GM10248 (cell line): ENCODE measurements at regions not wholly inside any gene's neighbourhood (a gene's known extent, or its start where the extent isn't known, plus 50 kb on each side); places are given as distances from the start of the nearest gene placed in this dataset.

ENCODE experiments used
- CTCF ChIA-PET: fragments of 300-600 bp; sonication (Branson Sonifier 250); formaldehyde crosslinking; extraction: SDS; loops from one replicate; lab custom pipeline; 2021; ENCODE audit warnings: antibody characterized with exemption; lab: Yijun Ruan, JAX
- POLR2A ChIA-PET: fragments of 350-650 bp; sonication (Branson Sonifier 250); formaldehyde crosslinking; extraction: SDS; loops from one replicate; lab custom pipeline; 2020; ENCODE audit warnings: antibody characterized with exemption; lab: Yijun Ruan, JAX
- DNase-seq: peaks from one replicate; pipeline ENCODE4 v3.0.0; 2012; ENCODE audit errors: extremely low spot score
- TF ChIP-seq, protein P1 (sequence below): IDR thresholded peaks from 2 replicates; pipeline ENCODE4 v1.5.1; 2012; ENCODE audit warnings: mild to moderate bottlenecking, low read depth; ENCODE audit errors: extremely low read depth, missing control alignments, control extremely low read depth

GRCh38 chr10:121291376-121291775 is 306.9 kb downstream of the FGFR2 start:
- ChIA-PET POLR2A (no interaction called here), CTCF (no interaction called here)
- TF ChIP-seq, protein P1, sequence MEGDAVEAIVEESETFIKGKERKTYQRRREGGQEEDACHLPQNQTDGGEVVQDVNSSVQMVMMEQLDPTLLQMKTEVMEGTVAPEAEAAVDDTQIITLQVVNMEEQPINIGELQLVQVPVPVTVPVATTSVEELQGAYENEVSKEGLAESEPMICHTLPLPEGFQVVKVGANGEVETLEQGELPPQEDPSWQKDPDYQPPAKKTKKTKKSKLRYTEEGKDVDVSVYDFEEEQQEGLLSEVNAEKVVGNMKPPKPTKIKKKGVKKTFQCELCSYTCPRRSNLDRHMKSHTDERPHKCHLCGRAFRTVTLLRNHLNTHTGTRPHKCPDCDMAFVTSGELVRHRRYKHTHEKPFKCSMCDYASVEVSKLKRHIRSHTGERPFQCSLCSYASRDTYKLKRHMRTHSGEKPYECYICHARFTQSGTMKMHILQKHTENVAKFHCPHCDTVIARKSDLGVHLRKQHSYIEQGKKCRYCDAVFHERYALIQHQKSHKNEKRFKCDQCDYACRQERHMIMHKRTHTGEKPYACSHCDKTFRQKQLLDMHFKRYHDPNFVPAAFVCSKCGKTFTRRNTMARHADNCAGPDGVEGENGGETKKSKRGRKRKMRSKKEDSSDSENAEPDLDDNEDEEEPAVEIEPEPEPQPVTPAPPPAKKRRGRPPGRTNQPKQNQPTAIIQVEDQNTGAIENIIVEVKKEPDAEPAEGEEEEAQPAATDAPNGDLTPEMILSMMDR = no peak
- DNase-seq = no peak

- ChIA-PET CTCF (no interaction called here), POLR2A (no interaction called here)
- TF ChIP-seq, protein P1 = no peak
- DNase-seq = no peak
These were observed 306.4 kb downstream of the FGFR2 start for GRCh38 chr10:121291823-121292222.

GRCh38 chr10:121292321-121292720 is 305.9 kb downstream of the FGFR2 start:
- DNase-seq = no peak
- POLR2A ChIA-PET = no interaction called here
- CTCF ChIA-PET = no interaction called here
- TF ChIP-seq, protein P1 = no peak

DNA sequence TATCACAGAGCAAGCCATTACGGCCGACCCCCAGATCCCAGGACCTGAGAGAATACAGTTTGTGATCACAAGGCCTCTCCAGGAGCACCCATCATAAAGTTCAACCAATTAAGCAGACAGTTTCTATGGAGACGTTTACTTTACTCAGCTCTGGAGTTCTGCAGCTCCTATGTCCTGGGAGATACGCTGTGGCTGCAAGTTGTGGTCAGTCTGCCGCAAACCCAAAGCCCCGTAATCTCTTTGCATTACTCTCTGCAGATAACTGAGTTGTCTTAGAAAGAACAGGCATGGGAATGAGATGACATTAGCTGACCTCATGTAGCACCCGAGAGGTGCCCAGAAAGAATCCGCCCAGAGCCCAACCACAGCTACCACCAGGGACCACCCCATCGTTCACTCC is 305.1 kb downstream of the FGFR2 start:
- DNase-seq = no peak
- CTCF ChIA-PET = no interaction called here
- POLR2A ChIA-PET = no interaction called here
- TF ChIP-seq, protein P1 = no peak

DNA sequence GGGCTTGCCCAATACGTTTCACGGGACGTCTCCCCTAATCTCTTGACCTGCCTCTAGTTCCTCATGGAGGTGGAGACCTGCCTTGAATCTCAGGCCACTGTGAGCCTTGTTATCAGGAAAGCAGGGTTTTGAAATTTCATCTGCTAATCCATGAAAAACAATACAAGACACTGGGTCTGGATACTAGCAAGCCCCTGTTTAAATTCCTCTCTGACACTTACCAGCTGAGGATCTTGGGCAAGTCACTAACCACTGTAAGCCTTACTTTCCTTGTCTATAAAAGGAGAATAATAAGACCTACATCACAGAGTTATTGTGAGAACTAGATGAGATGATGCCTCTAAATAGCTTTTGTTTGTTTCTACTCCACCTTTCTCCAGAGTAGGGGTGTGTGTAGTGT is 303.6 kb downstream of the FGFR2 start:
- ChIA-PET POLR2A (no interaction called here), CTCF (no interaction called here)
- TF ChIP-seq, protein P1 = no peak

GRCh38 chr10:121296378-121296777 is 301.9 kb downstream of the FGFR2 start:
- ChIA-PET CTCF (no interaction called here), POLR2A (no interaction called here)
- TF ChIP-seq, protein P1 = no peak

More for the DNA sequence above, 303.6 kb downstream of the FGFR2 start:
- no peak for DNase-seq

More at GRCh38 chr10:121296378-121296777, 301.9 kb downstream of the FGFR2 start:
- DNase-seq = no peak
